ENCODE measurements at regions not wholly inside any gene's neighbourhood (a gene's known extent, or its start where the extent isn't known, plus 50 kb on each side); places are given as distances from the start of the nearest gene placed in this dataset.

- no peak for DNase-seq
Observed at GRCh38 chr6:149185799-149186357, 131.6 kb upstream of the TAB2 start.

- DNase-seq = no peak
Observed at GRCh38 chr6:149186873-149187272, 130.6 kb upstream of the TAB2 start.

DNA sequence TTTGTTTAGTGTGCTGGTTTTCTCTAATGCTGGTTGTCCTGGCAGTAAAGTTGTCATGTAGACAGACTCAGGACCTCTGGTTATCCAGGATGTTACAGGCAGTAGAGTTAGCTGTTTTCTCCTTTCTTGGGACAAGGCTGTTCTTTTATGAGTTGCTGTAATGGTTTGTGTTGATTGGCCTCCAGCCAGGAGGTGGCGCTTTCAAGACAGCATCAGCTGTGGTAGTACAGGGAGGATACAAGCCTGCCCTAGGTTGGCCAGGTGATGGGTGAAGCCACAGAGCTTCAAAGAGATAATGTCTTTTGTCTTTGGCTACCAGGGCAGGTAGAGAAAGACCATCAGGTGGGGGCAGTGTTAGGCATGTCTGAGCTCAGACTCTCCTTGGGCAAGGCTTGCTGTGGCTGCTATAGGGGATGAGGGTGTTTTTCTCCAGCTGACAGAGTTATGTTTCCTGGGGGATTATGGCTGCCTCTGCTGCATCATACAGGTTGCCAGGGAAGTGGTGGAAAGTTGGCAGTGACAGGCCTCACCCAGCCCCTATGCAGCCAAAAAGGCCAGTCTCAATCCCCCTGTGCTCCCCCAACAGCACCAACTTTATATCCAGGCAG, 127.2 kb upstream of the TAB2 start:
- peak; percentile 58 for DNase-seq

- no peak for DNase-seq
Observed at GRCh38 chr6:149194820-149195558, 122.5 kb upstream of the TAB2 start.

- DNase-seq = no peak
Observed at GRCh38 chr6:149196091-149196490, 121.4 kb upstream of the TAB2 start.

DNA sequence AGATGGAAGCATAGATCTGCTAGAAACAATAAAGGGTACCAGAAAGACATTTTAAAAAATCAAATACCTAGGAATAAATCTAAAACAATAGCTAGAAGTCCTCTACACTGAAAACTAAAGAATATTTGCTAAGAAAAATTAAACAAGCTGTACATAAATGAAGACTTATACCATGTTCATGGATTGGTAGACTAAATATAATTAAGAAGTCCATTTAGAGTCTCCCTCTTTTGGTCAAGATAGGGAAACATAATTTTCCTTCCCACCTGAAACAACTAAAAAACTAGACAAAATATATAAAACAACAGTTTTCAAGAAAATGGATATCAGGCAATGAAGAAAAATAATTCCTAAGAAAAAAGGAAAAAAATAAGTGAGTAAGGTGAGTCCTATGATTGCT, 120.0 kb upstream of the TAB2 start:
- DNase-seq = no peak

- no peak for DNase-seq
Observed at GRCh38 chr6:149198265-149198664, 119.2 kb upstream of the TAB2 start.

DNA sequence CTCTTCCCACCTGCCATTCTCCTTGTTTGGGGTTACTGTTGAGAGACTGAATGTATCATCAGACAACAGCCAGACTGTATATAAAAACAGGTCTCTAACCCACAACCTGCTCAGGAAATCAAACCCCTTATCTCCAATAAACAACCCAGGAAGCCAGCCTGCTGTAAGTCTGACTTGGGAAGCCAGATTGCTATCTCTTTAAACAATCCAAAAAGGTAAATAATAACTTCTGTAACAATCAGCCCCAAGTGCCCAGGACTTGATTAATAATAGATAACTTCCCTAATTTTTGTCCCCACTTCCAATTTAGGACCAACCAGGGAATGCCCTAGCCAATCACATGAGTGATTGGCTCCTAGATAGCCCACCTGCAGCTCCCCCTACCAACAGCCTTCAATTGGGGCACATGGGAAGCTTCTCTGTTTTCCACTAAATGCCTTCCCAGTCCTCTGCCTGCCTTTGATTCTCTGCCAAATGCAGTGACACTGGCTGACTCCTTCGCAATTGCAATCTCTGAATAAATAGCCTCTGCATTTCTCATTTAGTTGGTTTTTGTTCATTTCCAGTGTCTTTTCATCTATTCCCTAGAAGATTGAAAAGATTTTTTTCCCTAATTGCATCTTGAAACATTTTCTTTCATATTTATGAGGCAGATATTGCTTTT, 117.1 kb upstream of the TAB2 start:
- DNase-seq = no peak

- DNase-seq = no peak
Observed at GRCh38 chr6:149201068-149201655, 116.3 kb upstream of the TAB2 start.

DNA sequence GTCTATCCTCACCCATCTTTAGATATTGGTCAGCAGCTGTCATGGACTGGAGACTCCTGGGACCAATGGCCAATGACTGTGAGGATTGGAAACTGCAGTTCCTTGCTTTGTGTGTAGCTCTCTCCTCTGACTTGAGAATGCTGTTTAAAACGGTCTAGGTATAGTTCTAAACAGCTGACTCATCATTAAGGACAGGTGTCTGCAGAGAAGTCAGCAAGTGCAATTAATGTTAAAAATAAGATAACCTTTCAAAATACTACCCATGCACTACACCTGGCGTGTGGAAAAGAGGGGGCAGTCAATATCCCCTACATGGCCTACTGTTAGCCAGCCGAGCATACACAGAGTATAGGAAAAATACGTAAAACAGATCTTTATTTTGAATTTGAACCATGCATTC, 115.4 kb upstream of the TAB2 start:
- no peak for DNase-seq

GRCh38 chr6:149202952-149203351, 114.6 kb upstream of the TAB2 start:
- no peak for DNase-seq

- DNase-seq = no peak
Observed at GRCh38 chr6:149203509-149203908, 114.0 kb upstream of the TAB2 start.

GRCh38 chr6:149208134-149208601, 109.3 kb upstream of the TAB2 start:
- no peak for DNase-seq

- peak; percentile 19 for DNase-seq
Observed at GRCh38 chr6:149209871-149210775, 107.4 kb upstream of the TAB2 start.

DNA sequence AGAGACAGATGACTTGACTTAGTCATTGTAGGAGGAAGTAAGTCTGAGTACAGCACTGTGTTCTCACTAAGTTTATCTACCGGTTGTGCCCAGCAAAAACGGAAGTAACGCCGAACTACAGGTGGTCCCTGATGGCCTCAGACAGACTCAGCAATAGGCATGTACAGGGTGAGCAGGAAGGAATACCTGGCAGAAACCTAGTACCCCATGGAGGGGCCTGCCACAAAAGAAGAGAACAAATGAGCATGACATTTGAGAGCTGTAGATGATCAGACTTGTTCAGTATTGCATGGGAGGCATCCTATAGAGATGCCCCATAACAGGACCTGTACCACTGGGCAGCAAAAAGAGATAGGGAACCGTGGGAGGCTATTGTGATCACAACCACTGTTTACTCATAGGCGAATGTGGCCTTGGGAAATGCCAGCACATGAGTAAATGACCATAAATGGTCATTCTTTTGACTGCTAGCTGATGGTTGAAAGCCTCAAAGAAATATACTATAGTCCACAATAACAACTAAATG, 106.4 kb upstream of the TAB2 start:
- DNase-seq = peak; percentile 25

DNA sequence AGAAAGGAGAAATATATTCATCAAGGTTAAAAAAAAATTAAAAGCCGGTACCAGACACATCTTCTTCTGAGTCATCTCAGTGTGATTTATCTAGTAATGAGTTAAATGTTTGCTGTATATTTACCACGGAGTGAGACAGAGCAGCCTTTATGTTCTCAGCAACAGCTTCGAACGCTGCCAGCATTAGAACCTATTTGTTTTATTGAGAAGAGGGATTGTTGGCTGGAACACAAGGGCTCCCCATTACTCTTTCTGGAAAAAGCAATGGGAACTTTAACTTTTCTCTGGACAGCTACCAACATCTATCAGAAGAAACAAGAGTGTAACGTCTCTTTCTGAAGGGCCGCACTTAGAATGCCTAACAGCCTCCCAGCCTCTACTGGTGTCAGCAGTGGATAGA, 105.3 kb upstream of the TAB2 start:
- DNase-seq = no peak

DNA sequence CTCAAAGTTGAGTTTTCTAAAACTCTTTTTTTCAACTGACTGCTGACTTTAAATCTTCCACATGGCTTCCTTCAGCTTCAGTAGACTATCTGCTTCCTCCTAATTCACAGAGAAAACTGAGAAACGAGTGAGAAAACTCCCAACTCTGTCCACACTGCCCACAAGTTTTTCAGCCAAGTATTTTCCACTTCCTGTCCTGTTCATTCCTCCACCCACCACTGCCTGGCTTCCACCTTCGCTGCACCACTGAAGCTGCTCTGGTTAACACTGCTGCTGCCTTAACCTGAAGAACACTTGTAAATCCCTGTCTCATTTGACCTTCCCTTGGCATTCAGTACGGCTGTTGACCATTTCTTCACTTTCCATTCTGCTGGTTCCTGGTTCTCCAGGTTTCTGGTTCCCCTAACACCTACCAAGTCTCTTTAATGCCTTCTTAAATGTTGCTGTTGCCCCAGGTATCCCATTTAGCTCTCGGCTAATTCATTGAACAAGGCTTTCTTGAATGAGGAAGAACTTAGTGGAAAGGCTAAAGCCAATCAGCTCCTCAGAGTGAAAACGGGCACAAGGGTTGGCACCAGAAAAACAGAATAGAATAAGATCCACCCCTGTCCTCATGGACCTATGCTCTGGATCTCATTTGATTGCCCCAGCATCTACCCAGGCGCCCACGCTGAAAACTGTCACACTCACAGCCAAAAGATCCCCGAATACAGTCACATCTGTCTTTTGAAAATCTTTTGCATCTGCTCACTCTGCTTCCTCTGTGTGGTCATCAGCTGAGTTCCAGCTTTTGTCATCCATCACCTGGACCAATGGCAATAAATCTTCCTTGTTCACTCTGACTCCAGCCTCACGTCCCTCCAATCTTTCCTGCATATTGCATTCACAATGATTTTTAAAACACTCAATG, 104.4 kb upstream of the TAB2 start:
- peak; percentile 47 for DNase-seq

- no peak for DNase-seq
Observed at GRCh38 chr6:149213829-149214228, 103.7 kb upstream of the TAB2 start.

- DNase-seq = no peak
Observed at GRCh38 chr6:149216459-149216858, 101.1 kb upstream of the TAB2 start.

DNA sequence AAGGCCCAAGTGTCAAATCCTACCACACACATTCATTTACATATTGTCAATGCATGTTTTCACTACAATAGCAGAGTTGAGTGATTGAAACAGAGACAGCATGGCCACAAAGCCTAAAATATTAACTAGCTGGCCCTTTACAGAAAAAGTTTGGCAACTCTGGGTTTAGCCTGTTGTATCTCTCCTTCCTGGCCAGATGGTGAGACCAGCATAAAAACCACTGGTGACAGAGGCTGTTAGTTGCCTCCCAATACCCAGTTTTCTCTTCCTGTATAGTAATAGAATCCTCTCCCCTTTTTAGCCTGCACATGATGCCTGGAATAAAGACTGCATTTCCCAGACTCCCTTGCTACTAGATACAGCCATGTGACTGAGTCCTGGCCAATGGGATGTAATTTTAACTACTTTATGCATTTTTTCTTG, 100.0 kb upstream of the TAB2 start:
- DNase-seq = no peak

GRCh38 chr6:149218471-149218870, 99.0 kb upstream of the TAB2 start:
- no peak for DNase-seq
